Sigmoid colon (tissue), 3 donors: ENCODE measurements at regions not wholly inside any gene's neighbourhood (a gene's known extent, or its start where the extent isn't known, plus 50 kb on each side); places are given as distances from the start of the nearest gene placed in this dataset.

Source experiments
- POLR2A ChIP-seq, 2 donors: fragments of 450-650 bp; IDR thresholded peaks; one replicate each; pipeline ENCODE4 v1.6.1; 2016; ENCODE audit warnings: antibody characterized with exemption in 2 of 2, mild to moderate bottlenecking in 2 of 2, moderate library complexity in 2 of 2
- TF ChIP-seq, protein P1 (sequence below), 4 experiments: fragments of 450-650 bp in 3 of 4; fragments of 200-600 bp in 1 of 4; IDR thresholded peaks; one replicate each; pipeline ENCODE4 v1.5.1; 2016 to 2019; ENCODE audit warnings: antibody characterized with exemption in 4 of 4, mild to moderate bottlenecking in 3 of 4, moderate library complexity in 2 of 4

- TF ChIP-seq, protein P1, sequence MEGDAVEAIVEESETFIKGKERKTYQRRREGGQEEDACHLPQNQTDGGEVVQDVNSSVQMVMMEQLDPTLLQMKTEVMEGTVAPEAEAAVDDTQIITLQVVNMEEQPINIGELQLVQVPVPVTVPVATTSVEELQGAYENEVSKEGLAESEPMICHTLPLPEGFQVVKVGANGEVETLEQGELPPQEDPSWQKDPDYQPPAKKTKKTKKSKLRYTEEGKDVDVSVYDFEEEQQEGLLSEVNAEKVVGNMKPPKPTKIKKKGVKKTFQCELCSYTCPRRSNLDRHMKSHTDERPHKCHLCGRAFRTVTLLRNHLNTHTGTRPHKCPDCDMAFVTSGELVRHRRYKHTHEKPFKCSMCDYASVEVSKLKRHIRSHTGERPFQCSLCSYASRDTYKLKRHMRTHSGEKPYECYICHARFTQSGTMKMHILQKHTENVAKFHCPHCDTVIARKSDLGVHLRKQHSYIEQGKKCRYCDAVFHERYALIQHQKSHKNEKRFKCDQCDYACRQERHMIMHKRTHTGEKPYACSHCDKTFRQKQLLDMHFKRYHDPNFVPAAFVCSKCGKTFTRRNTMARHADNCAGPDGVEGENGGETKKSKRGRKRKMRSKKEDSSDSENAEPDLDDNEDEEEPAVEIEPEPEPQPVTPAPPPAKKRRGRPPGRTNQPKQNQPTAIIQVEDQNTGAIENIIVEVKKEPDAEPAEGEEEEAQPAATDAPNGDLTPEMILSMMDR (IDR thresholded peaks at IDR 0.05): no peak
- TF ChIP-seq POLR2A (IDR thresholded peaks at IDR 0.05): no peak
These were observed 569.3 kb downstream of the TCERG1L start for GRCh38 chr10:130741901-130742855.
